Activated CD8-positive, alpha-beta memory T cell treated with anti-CD3 and anti-CD28 coated beads, Interleukin-2, amount 50 U/mL, for 48 hours (primary cell): ENCODE measurements at regions not wholly inside any gene's neighbourhood (a gene's known extent, or its start where the extent isn't known, plus 50 kb on each side); places are given as distances from the start of the nearest gene placed in this dataset.

Experiments
- DNase-seq: peaks from one replicate; pipeline ENCODE4 v3.0.0-alpha.2; 2020

GRCh38 chr5:139733698-139734538, 61.7 kb upstream of the PSD2 start:
- no peak for DNase-seq

GRCh38 chr5:139734539-139734916, 61.1 kb upstream of the PSD2 start:
- no peak for DNase-seq

GRCh38 chr5:139738193-139739149, 57.1 kb upstream of the PSD2 start:
- DNase-seq = no peak

- DNase-seq = no peak
These were observed 56.2 kb upstream of the PSD2 start for GRCh38 chr5:139739150-139739974.

GRCh38 chr5:139740138-139740991, 55.2 kb upstream of the PSD2 start:
- no peak for DNase-seq

- DNase-seq = no peak
These were observed 54.5 kb upstream of the PSD2 start for GRCh38 chr5:139740992-139741672.

- DNase-seq = no peak
These were observed 53.8 kb upstream of the PSD2 start for GRCh38 chr5:139741823-139742172.

GRCh38 chr5:139742173-139742903, 53.3 kb upstream of the PSD2 start:
- no peak for DNase-seq

- no peak for DNase-seq
These were observed 52.4 kb upstream of the PSD2 start for GRCh38 chr5:139743001-139743771.

- no peak for DNase-seq
These were observed 51.8 kb upstream of the PSD2 start for GRCh38 chr5:139743804-139744203.

- DNase-seq = no peak
These were observed 51.0 kb upstream of the PSD2 start for GRCh38 chr5:139744471-139745131.

- DNase-seq = peak; percentile 64
These were observed 50.3 kb upstream of the PSD2 start for GRCh38 chr5:139745132-139745799.

- DNase-seq = peak; percentile 70
These were observed 49.6 kb upstream of the PSD2 start for GRCh38 chr5:139745800-139746690.
